Fibroblast of pulmonary artery (primary cell): ENCODE measurements at regions not wholly inside any gene's neighbourhood (a gene's known extent, or its start where the extent isn't known, plus 50 kb on each side); places are given as distances from the start of the nearest gene placed in this dataset.
"Not testable (repeated sequence)": the region's sequence is repeated elsewhere in the genome, so short reads cannot be mapped to it uniquely, and the experiment has no call there.

Source experiments
- DNase-seq: peaks from one replicate; pipeline ENCODE4 v3.0.0-alpha.2; 2010; ENCODE audit warnings: low read depth
- H3K4me3 ChIP-seq: replicated peaks from 2 replicates; pipeline ENCODE4 v1.5.1; 2011; ENCODE audit warnings: low read depth, mild to moderate bottlenecking, control low read depth, low read length, moderate library complexity
- CTCF ChIP-seq: IDR thresholded peaks from 2 replicates; pipeline ENCODE4 v1.5.1; 2011; ENCODE audit warnings: mild to moderate bottlenecking, control low read depth, low read length, inconsistent platforms; ENCODE audit errors: missing control alignments

DNA sequence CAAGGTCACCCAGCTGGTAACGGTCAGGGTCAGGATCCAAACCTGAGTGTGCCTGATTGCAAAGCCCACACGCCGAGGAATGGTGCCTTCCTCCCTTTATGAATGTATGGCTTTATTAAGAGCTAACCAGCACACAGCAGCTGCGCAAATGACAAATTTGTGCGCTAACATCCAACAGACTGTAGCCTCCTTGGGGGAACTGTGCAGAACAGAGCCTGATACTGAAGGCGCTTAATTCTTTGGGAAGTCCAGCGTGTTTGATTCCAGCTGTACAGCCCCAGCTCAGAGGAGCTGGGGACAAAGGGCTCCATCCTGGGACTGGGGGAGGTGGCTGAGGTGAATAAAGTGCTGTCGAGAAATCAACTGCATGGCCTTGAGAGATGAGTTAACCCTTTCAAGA, 75.7 kb upstream of the JARID2 start:
- TF ChIP-seq CTCF, result no peak
- H3K4me3 ChIP-seq, result no peak overlapping the region
- no peak for DNase-seq

- no peak for DNase-seq
- TF ChIP-seq CTCF, result no peak
- no peak overlapping the region for H3K4me3 ChIP-seq
These were observed 74.8 kb upstream of the JARID2 start for GRCh38 chr6:15171026-15171425.

DNA sequence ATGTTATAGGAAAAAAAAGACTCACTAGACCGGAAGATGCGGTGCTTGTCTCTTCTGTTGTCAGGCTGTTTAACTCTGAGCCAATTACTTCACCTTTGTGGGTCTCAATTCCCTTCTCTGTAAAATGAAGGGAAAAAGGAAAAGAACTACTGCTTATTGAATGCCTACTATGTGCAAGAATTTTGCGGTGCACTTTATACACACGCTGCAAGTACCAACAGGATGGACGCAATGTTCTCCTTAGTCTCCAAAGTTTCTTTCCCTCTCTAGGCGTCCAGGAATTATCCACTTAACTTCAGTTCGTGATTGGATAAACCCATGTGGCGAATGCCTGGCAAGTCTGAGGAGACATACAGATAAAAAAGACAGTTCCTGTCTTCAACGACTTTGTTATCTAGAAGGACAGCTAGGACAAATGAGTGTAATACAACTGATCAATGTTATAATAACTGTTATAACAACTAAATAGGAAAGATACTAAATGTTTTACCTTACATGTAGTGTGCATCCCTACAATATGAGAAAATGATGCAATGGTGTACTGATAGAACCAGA, 69.0 kb upstream of the JARID2 start:
- no peak overlapping the region for H3K4me3 ChIP-seq
- TF ChIP-seq CTCF, result no peak
- no peak for DNase-seq

DNA sequence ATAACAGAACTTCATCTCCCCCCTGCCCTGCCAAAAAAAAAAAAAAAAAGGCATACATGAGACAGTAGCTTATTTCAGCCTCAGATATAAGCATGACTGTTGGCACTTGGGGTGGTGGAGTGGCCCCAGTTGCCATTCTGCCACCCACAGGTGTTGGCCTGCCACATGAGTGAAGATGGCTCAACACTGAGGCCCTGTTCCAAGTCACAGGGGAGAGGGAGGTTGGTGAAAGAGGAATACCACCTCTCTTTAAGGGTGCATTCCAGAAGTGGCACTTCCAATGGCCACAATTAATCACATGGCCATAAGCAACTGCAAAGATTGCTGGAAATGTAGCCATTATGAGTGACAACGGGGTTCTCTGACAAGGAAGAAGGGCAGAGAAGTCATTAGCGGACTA, 61.9 kb upstream of the JARID2 start:
- no peak for TF ChIP-seq CTCF
- DNase-seq, result no peak
- no peak overlapping the region for H3K4me3 ChIP-seq

GRCh38 chr6:15184441-15184861, 61.4 kb upstream of the JARID2 start:
- H3K4me3 ChIP-seq, result no peak overlapping the region
- TF ChIP-seq CTCF, result no peak
- DNase-seq, result no peak

- not testable (repeated sequence) for DNase-seq
These were observed 60.8 kb upstream of the JARID2 start for GRCh38 chr6:15185111-15185510.

GRCh38 chr6:15193451-15193850, 52.4 kb upstream of the JARID2 start:
- H3K4me3 ChIP-seq, DNase-seq: not testable (repeated sequence)

More at GRCh38 chr6:15185111-15185510, 60.8 kb upstream of the JARID2 start:
- H3K4me3 ChIP-seq, result not testable (repeated sequence)

DNA sequence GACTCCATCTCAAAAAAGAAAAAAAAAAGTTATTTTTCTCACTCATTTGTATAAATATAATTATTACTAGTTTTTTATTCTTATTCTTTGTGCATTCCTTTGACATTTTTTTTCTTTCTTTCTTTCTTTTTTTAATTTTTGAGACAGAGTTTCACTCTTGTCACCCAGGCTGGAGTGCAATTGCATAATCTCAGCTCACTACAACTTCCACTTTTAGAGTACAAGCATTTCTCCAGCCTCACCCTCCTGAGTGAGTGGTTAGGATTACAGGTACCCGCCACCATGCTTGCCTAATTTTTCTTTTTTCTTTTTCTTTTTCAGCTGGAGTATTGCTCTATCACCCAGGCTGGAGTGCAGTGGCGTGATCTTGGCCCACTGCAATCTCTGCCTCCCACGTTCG, 51.4 kb upstream of the JARID2 start:
- no peak for DNase-seq
- no peak overlapping the region for H3K4me3 ChIP-seq
- TF ChIP-seq CTCF, result no peak
